Cardiac muscle cell (in vitro differentiated cells and primary cell): ENCODE measurements at regions not wholly inside any gene's neighbourhood (a gene's known extent, or its start where the extent isn't known, plus 50 kb on each side); places are given as distances from the start of the nearest gene placed in this dataset.

Experiments used
- DNase-seq, 2 donors: peaks; one replicate each; pipeline versions ENCODE4 v3.0.0 to v3.0.0-alpha.2; 2010 to 2017; ENCODE audit warnings: low read depth in 1 of 2, low spot score in 1 of 2
- H3K27ac ChIP-seq: fragments of 200-600 bp; sonication (generic); 2 replicates; pipeline ENCODE4 v1.5.1; 2016
- H3K27me3 ChIP-seq: fragments of 200-600 bp; sonication (generic); 2 replicates; pipeline ENCODE4 v1.6.0; 2016; ENCODE audit warnings: control low read depth
- H3K36me3 ChIP-seq: fragments of 200-600 bp; sonication (generic); 2 replicates; pipeline ENCODE4 v1.5.1; 2016; ENCODE audit warnings: control low read depth
- H3K4me1 ChIP-seq: fragments of 200-600 bp; sonication (generic); 2 replicates; pipeline ENCODE4 v1.8.1; 2017; ENCODE audit warnings: low read depth, mild to moderate bottlenecking, mixed run types
- H3K4me3 ChIP-seq: fragments of 200-600 bp; sonication (generic); 2 replicates; pipeline ENCODE4 v1.5.1; 2016; ENCODE audit warnings: mild to moderate bottlenecking
- H3K9me3 ChIP-seq: fragments of 200-600 bp; sonication (generic); 2 replicates; pipeline ENCODE4 v1.5.1; 2017; ENCODE audit warnings: low read depth, mild to moderate bottlenecking, control low read depth
- TF ChIP-seq, protein P1 (sequence below): IDR thresholded peaks from 2 replicates; pipeline ENCODE4 v1.5.1; 2012; ENCODE audit warnings: low read depth, mild to moderate bottlenecking, low read length

DNA sequence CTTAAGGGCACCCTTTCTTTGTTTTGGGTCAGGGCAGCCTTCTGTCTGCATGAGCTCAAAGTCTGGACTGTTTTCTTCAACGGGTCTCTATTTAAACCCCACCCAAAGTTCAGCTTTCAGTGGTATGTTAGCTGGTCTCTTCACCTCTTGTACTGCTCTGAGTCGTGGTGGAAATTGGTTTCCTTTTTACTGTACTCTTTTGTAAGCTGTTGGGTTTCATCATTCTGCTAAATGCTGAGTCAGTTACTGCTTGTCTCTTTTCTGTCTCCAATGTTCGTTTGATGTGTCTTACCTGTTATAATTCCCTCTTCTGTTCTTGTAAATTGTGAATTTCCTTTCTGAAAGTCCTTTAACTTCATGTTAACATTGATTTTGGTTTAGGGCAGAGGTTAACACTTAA is 64.1 kb upstream of the MALRD1 start:
- H3K4me3 ChIP-seq, result no peak overlapping the region
- DNase-seq, result no peak
- H3K27me3 ChIP-seq, result no peaks in the 10 kb centered on the region
- H3K9me3 ChIP-seq, result no peaks in the 10 kb centered on the region
- no peaks in the 10 kb centered on the region for H3K4me1 ChIP-seq
- no peak overlapping the region for H3K27ac ChIP-seq
- TF ChIP-seq, protein P1, sequence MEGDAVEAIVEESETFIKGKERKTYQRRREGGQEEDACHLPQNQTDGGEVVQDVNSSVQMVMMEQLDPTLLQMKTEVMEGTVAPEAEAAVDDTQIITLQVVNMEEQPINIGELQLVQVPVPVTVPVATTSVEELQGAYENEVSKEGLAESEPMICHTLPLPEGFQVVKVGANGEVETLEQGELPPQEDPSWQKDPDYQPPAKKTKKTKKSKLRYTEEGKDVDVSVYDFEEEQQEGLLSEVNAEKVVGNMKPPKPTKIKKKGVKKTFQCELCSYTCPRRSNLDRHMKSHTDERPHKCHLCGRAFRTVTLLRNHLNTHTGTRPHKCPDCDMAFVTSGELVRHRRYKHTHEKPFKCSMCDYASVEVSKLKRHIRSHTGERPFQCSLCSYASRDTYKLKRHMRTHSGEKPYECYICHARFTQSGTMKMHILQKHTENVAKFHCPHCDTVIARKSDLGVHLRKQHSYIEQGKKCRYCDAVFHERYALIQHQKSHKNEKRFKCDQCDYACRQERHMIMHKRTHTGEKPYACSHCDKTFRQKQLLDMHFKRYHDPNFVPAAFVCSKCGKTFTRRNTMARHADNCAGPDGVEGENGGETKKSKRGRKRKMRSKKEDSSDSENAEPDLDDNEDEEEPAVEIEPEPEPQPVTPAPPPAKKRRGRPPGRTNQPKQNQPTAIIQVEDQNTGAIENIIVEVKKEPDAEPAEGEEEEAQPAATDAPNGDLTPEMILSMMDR, result no peak
- H3K36me3 ChIP-seq, result no peaks in the 10 kb centered on the region

DNA sequence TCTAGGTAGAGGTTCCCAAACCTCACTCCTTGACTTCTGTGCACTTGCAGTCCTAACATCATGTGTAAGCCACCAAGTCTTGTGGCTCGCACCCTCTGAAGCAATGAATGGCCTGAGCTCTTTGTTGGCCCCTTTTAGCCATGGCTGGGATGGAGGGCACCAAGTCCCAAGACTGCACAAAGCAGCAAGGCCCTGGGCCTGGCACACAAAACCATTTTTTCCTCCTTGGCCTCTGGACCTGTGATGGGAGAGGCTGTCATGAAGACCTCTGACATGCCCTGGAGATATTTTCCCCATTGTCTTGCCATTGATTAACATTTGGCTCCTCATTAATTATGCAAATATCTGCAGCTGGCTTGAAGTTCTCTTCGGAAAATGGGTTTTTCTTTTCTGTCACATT is 60.3 kb upstream of the MALRD1 start:
- TF ChIP-seq, protein P1, result no peak
- no peaks in the 10 kb centered on the region for H3K4me1 ChIP-seq
- H3K27ac ChIP-seq, result no peak overlapping the region
- no peak for DNase-seq
- no peaks in the 10 kb centered on the region for H3K36me3 ChIP-seq
- no peaks in the 10 kb centered on the region for H3K27me3 ChIP-seq
- H3K4me3 ChIP-seq, result no peak overlapping the region
- H3K9me3 ChIP-seq, result no peaks in the 10 kb centered on the region
